Esophagus squamous epithelium (tissue), 4 donors: ENCODE measurements at regions not wholly inside any gene's neighbourhood (a gene's known extent, or its start where the extent isn't known, plus 50 kb on each side); places are given as distances from the start of the nearest gene placed in this dataset.

Experiments used
- POLR2A ChIP-seq, 4 donors: fragments of 450-650 bp; IDR thresholded peaks; one replicate each; pipeline ENCODE4 v1.6.1; 2017; ENCODE audit warnings: antibody characterized with exemption in 4 of 4, mild to moderate bottlenecking in 4 of 4, moderate library complexity in 3 of 4
- TF ChIP-seq, protein P1 (sequence below), 6 experiments: fragments of 450-650 bp in 4 of 6; fragments of 200-600 bp in 2 of 6; sonication (generic) in 2 of 6; IDR thresholded peaks; one replicate each; pipeline ENCODE4 v1.5.1; 2016 to 2019; ENCODE audit warnings: antibody characterized with exemption in 6 of 6, mild to moderate bottlenecking in 4 of 6, moderate library complexity in 4 of 6

DNA sequence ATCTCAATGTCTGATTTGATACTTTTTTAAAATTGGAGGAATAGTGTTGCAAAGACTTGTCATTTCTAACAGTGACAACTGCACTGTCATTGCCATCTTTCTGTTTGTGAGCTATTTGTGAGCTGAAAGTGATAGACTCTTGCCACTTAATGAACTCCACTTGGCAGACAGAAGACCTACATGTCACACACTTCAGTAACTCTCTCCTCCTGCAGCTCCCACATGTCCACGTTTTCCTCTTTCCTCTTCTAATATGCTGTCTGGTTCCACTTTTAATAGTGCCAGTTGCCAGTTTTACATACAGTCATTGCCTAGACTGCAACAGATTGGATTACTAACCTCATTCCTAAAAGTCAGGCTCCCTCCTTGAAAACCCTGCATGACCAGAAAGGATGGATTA, 121.5 kb downstream of the CAPZA3 start:
- TF ChIP-seq, protein P1, sequence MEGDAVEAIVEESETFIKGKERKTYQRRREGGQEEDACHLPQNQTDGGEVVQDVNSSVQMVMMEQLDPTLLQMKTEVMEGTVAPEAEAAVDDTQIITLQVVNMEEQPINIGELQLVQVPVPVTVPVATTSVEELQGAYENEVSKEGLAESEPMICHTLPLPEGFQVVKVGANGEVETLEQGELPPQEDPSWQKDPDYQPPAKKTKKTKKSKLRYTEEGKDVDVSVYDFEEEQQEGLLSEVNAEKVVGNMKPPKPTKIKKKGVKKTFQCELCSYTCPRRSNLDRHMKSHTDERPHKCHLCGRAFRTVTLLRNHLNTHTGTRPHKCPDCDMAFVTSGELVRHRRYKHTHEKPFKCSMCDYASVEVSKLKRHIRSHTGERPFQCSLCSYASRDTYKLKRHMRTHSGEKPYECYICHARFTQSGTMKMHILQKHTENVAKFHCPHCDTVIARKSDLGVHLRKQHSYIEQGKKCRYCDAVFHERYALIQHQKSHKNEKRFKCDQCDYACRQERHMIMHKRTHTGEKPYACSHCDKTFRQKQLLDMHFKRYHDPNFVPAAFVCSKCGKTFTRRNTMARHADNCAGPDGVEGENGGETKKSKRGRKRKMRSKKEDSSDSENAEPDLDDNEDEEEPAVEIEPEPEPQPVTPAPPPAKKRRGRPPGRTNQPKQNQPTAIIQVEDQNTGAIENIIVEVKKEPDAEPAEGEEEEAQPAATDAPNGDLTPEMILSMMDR (IDR thresholded peaks at IDR 0.05), result no peak
- TF ChIP-seq POLR2A (IDR thresholded peaks at IDR 0.05), result no peak
